Panc1 (cell line): ENCODE measurements at regions not wholly inside any gene's neighbourhood (a gene's known extent, or its start where the extent isn't known, plus 50 kb on each side); places are given as distances from the start of the nearest gene placed in this dataset.

ENCODE experiments used
- ATAC-seq: fragments of 200-7000 bp; cut with Tn5 transposase; 2 replicates; pipeline ENCODE4 v1.9.1; 2020; ENCODE audit warnings: mild to moderate bottlenecking, moderate library complexity
- BruUV-seq: library from RNA; stranded (reverse); fragments of 400-500 nt; replicated peaks from 2 replicates; lab custom pipeline; 2021; lab: Mats Ljungman, UMichigan
- CTCF ChIA-PET: fragments of 300-600 bp; sonication (Branson Sonifier 250); formaldehyde crosslinking; loops from one replicate; lab custom pipeline; 2022; ENCODE audit warnings: antibody characterized with exemption; lab: Charles Lee
- POLR2A ChIA-PET: fragments of 300-600 bp; sonication (Branson Sonifier 250); formaldehyde crosslinking; loops from one replicate; lab custom pipeline; 2022; ENCODE audit warnings: antibody characterized with exemption; lab: Charles Lee
- DNase-seq: peaks from one replicate; pipeline ENCODE4 v3.0.0-alpha.2; 2010; ENCODE audit warnings: low read depth, low spot score
- H3K27ac ChIP-seq: 2 replicates; pipeline ENCODE4 v1.5.1; 2011; ENCODE audit warnings: mild to moderate bottlenecking, low read length, inconsistent platforms
- H3K27me3 ChIP-seq: fragments of 200-500 bp; sonication (Bioruptor generic); 2 replicates; pipeline ENCODE4 v1.6.0; 2014; ENCODE audit warnings: low read length, inconsistent platforms; ENCODE audit not compliant: control insufficient read depth, insufficient read depth
- H3K36me3 ChIP-seq: fragments of 200-500 bp; sonication (Bioruptor generic); 2 replicates; pipeline ENCODE4 v1.5.1; 2014; ENCODE audit warnings: inconsistent platforms, mild to moderate bottlenecking, low read length, moderate library complexity; ENCODE audit not compliant: control insufficient read depth, insufficient read depth
- H3K4me1 ChIP-seq: 2 replicates; pipeline ENCODE4 v1.5.1; 2011; ENCODE audit warnings: inconsistent platforms, mild to moderate bottlenecking, low read length, moderate library complexity; ENCODE audit not compliant: control insufficient read depth, insufficient read depth
- H3K4me3 ChIP-seq, 2 experiments: 2 replicates each; pipeline ENCODE4 v1.5.1; 2011 to 2012; ENCODE audit warnings: low read depth in 2 of 2, low read length in 2 of 2, mild to moderate bottlenecking in 2 of 2, inconsistent platforms in 1 of 2, moderate library complexity in 1 of 2
- H3K9me3 ChIP-seq: fragments of 200-500 bp; sonication (Bioruptor generic); 2 replicates; pipeline ENCODE4 v1.5.1; 2014; ENCODE audit warnings: low read depth, mild to moderate bottlenecking, inconsistent platforms, low read length, moderate library complexity; ENCODE audit not compliant: control insufficient read depth, insufficient read depth
- POLR2AphosphoS5 ChIP-seq: IDR thresholded peaks from 2 replicates; pipeline ENCODE4 v1.6.1; 2012; ENCODE audit warnings: mild to moderate bottlenecking, low read depth, low read length, moderate library complexity
- SIN3A ChIP-seq: IDR thresholded peaks from 2 replicates; pipeline ENCODE4 v1.6.1; 2012; ENCODE audit warnings: low read depth, mild to moderate bottlenecking, low read length, moderate library complexity, borderline replicate concordance; ENCODE audit not compliant: insufficient read depth
- TCF7L2 ChIP-seq: IDR thresholded peaks from 2 replicates; pipeline ENCODE4 v1.6.1; 2011; ENCODE audit warnings: mild to moderate bottlenecking, low read depth, low read length, inconsistent platforms
- in situ Hi-C: cut with HindIII; loops from 2 replicates; pipeline ENCODE4 v1.10.0; 2016; ENCODE audit warnings: low sequenced_read_pairs, low pct_unique_long_range_greater_than_20kb
- intact Hi-C: fragments of 100-400 bp; cut with micrococcal nuclease; formaldehyde crosslinking; loops from one replicate; pipeline ENCODE4 v1.10.0; 2022; ENCODE audit not compliant: unreplicated experiment
- TF ChIP-seq, protein P1 (sequence below): fragments of 450-650 bp; IDR thresholded peaks from 2 replicates; pipeline ENCODE4 v1.5.1; 2017; ENCODE audit warnings: mild to moderate bottlenecking
- TF ChIP-seq, protein P2 (sequence below), 2 experiments: IDR thresholded peaks; 2 replicates each; pipeline ENCODE4 v1.6.1; 2011 to 2012; ENCODE audit warnings: low read depth in 2 of 2, control low read depth in 1 of 2, low read length in 1 of 2, mild to moderate bottlenecking in 1 of 2, moderate library complexity in 1 of 2; ENCODE audit not compliant: insufficient read depth in 1 of 2

DNA sequence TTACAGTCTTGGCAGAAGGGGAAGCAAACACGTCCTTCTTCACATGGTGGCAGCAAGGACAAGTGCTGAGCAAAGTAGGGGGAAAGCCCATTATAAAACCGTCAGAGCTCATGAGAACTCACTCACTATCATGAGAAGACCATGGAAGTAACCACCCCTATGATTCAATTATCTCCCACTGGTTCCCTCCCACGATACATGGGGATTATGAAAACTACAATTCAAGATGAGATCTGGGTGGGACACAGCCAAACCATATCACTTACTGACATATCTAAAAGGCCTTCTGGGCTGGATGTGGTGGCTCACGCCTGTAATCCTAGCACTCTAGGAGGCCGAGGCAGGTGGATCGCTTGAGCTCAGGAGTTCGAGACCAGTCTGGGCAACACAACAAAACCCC is 117.1 kb upstream of the USP9X start:
- in situ Hi-C loops (no loop called here), intact Hi-C loops (no loop called here)
- Histone ChIP-seq H3K27ac (no peak overlapping the region), H3K4me3 (no peak overlapping the region), H3K27me3 (no peaks in the 10 kb centered on the region), H3K9me3 (no peaks in the 10 kb centered on the region), H3K4me1 (no peaks in the 10 kb centered on the region), H3K36me3 (no peaks in the 10 kb centered on the region)
- DNase-seq (no peak), ATAC-seq (no peak)
- ChIA-PET POLR2A (no interaction called here), CTCF (no interaction called here)
- BruUV-seq = no TSS peak
- TF ChIP-seq POLR2AphosphoS5 (no peak), SIN3A (no peak), TCF7L2 (no peak)
- TF ChIP-seq, protein P1, sequence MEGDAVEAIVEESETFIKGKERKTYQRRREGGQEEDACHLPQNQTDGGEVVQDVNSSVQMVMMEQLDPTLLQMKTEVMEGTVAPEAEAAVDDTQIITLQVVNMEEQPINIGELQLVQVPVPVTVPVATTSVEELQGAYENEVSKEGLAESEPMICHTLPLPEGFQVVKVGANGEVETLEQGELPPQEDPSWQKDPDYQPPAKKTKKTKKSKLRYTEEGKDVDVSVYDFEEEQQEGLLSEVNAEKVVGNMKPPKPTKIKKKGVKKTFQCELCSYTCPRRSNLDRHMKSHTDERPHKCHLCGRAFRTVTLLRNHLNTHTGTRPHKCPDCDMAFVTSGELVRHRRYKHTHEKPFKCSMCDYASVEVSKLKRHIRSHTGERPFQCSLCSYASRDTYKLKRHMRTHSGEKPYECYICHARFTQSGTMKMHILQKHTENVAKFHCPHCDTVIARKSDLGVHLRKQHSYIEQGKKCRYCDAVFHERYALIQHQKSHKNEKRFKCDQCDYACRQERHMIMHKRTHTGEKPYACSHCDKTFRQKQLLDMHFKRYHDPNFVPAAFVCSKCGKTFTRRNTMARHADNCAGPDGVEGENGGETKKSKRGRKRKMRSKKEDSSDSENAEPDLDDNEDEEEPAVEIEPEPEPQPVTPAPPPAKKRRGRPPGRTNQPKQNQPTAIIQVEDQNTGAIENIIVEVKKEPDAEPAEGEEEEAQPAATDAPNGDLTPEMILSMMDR = no peak
- TF ChIP-seq, protein P2, sequence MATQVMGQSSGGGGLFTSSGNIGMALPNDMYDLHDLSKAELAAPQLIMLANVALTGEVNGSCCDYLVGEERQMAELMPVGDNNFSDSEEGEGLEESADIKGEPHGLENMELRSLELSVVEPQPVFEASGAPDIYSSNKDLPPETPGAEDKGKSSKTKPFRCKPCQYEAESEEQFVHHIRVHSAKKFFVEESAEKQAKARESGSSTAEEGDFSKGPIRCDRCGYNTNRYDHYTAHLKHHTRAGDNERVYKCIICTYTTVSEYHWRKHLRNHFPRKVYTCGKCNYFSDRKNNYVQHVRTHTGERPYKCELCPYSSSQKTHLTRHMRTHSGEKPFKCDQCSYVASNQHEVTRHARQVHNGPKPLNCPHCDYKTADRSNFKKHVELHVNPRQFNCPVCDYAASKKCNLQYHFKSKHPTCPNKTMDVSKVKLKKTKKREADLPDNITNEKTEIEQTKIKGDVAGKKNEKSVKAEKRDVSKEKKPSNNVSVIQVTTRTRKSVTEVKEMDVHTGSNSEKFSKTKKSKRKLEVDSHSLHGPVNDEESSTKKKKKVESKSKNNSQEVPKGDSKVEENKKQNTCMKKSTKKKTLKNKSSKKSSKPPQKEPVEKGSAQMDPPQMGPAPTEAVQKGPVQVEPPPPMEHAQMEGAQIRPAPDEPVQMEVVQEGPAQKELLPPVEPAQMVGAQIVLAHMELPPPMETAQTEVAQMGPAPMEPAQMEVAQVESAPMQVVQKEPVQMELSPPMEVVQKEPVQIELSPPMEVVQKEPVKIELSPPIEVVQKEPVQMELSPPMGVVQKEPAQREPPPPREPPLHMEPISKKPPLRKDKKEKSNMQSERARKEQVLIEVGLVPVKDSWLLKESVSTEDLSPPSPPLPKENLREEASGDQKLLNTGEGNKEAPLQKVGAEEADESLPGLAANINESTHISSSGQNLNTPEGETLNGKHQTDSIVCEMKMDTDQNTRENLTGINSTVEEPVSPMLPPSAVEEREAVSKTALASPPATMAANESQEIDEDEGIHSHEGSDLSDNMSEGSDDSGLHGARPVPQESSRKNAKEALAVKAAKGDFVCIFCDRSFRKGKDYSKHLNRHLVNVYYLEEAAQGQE (IDR thresholded peaks at IDR 0.05; ENCODE audit: insufficient read depth in 1 of 2, low read depth in 2 of 2, low read length in 1 of 2) = no peak

DNA sequence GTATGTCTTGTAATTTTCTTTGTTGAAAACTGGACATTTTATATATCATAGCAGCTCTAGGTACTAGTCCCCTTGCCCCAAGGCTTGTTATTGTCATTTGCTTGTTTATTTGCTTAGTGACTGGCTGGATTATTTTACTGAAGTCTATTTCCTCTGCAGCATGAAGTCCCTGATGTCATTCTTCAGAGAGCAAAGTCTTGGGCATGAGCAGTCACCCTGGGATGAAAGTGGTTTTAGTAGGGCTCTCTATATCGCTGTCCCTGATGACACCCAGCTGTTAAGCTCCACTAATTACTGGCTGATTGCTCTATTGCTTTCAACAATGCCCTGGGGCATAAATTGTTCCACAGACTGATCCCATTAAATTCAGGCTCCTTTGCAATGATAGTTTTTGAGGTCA is 113.5 kb upstream of the USP9X start:
- in situ Hi-C loops = no loop called here
- no peaks in the 10 kb centered on the region for H3K36me3 ChIP-seq
- no peaks in the 10 kb centered on the region for H3K9me3 ChIP-seq
- H3K27me3 ChIP-seq = no peaks in the 10 kb centered on the region
- no peaks in the 10 kb centered on the region for H3K4me1 ChIP-seq
- ATAC-seq (no peak), DNase-seq (no peak)
- ChIA-PET CTCF (no interaction called here), POLR2A (no interaction called here)
- no peak overlapping the region for H3K4me3 ChIP-seq
- no TSS peak for BruUV-seq
- intact Hi-C loops = no loop called here
- TF ChIP-seq, protein P2 (IDR thresholded peaks at IDR 0.05; ENCODE audit: insufficient read depth in 1 of 2, low read depth in 2 of 2, low read length in 1 of 2) = no peak
- no peak for TF ChIP-seq POLR2AphosphoS5
- TF ChIP-seq, protein P1 = no peak
- TF ChIP-seq TCF7L2 = no peak
- TF ChIP-seq SIN3A = no peak
- no peak overlapping the region for H3K27ac ChIP-seq
